ENCODE measurements at regions not wholly inside any gene's neighbourhood (a gene's known extent, or its start where the extent isn't known, plus 50 kb on each side); places are given as distances from the start of the nearest gene placed in this dataset.

GRCh38 chr15:58293622-58294550 is 137.9 kb upstream of the LIPC start:
- H3K4me3 ChIP-seq (replicated peaks; ENCODE audit: low read depth, low read length) = no peak overlapping the region
- no peak for DNase-seq (ENCODE audit: extremely low read depth, low read depth)
- TF ChIP-seq CTCF (IDR thresholded peaks at IDR 0.05; ENCODE audit: low read depth, low read length, missing control alignments) = no peak

GRCh38 chr15:58294681-58295254 is 137.0 kb upstream of the LIPC start:
- DNase-seq (ENCODE audit: extremely low read depth, low read depth) = no peak
- TF ChIP-seq CTCF (IDR thresholded peaks at IDR 0.05; ENCODE audit: low read depth, low read length, missing control alignments) = no peak
- no peak overlapping the region for H3K4me3 ChIP-seq (replicated peaks; ENCODE audit: low read depth, low read length)

GRCh38 chr15:58295637-58296215 is 136.1 kb upstream of the LIPC start:
- no peak overlapping the region for H3K4me3 ChIP-seq (replicated peaks; ENCODE audit: low read depth, low read length)
- TF ChIP-seq CTCF (IDR thresholded peaks at IDR 0.05; ENCODE audit: low read depth, low read length, missing control alignments) = no peak
- no peak for DNase-seq (ENCODE audit: extremely low read depth, low read depth)

- no peak overlapping the region for H3K4me3 ChIP-seq (replicated peaks; ENCODE audit: low read depth, low read length)
- DNase-seq (ENCODE audit: extremely low read depth, low read depth) = no peak
- TF ChIP-seq CTCF (IDR thresholded peaks at IDR 0.05; ENCODE audit: low read depth, low read length, missing control alignments) = no peak
These were observed 135.5 kb upstream of the LIPC start for GRCh38 chr15:58296276-58296675.

GRCh38 chr15:58297639-58298038 is 134.2 kb upstream of the LIPC start:
- TF ChIP-seq CTCF (IDR thresholded peaks at IDR 0.05; ENCODE audit: low read depth, low read length, missing control alignments) = no peak
- DNase-seq (ENCODE audit: extremely low read depth, low read depth) = no peak
- no peak overlapping the region for H3K4me3 ChIP-seq (replicated peaks; ENCODE audit: low read depth, low read length)

GRCh38 chr15:58298879-58299850 is 132.6 kb upstream of the LIPC start:
- no peak for DNase-seq (ENCODE audit: extremely low read depth, low read depth)
- no peak overlapping the region for H3K4me3 ChIP-seq (replicated peaks; ENCODE audit: low read depth, low read length)
- TF ChIP-seq CTCF (IDR thresholded peaks at IDR 0.05; ENCODE audit: low read depth, low read length, missing control alignments) = no peak

Measured in HFF-Myc (cell line).